Right atrium auricular region (tissue), 2 donors: ENCODE measurements at regions not wholly inside any gene's neighbourhood (a gene's known extent, or its start where the extent isn't known, plus 50 kb on each side); places are given as distances from the start of the nearest gene placed in this dataset.
"Not testable (repeated sequence)": the region's sequence is repeated elsewhere in the genome, so short reads cannot be mapped to it uniquely, and the experiment has no call there.

Source experiments
- DNase-seq: peaks from one replicate; pipeline ENCODE4 v3.0.0-alpha.2; 2019; ENCODE audit warnings: low spot score
- H3K27ac ChIP-seq, 2 donors: fragments of 200-600 bp; sonication (generic); 1 replicate in 1 of 2; 2 replicates in 1 of 2; pipeline ENCODE4 v1.5.1; 2016 to 2019
- H3K27me3 ChIP-seq, 2 donors: fragments of 200-600 bp; sonication (generic); one replicate each; pipeline versions ENCODE4 v1.5.1 to v1.6.0; 2017 to 2019
- H3K36me3 ChIP-seq: fragments of 200-600 bp; sonication (generic); one replicate; pipeline ENCODE4 v1.5.1; 2016
- H3K4me1 ChIP-seq, 2 donors: fragments of 200-600 bp; sonication (generic); one replicate each; pipeline versions ENCODE4 v1.5.1 to v1.6.0; 2017 to 2019
- H3K4me3 ChIP-seq, 2 donors: fragments of 200-600 bp; sonication (generic); 1 replicate in 1 of 2; 2 replicates in 1 of 2; pipeline ENCODE4 v1.5.1; 2017 to 2019; ENCODE audit warnings: mild to moderate bottlenecking in 1 of 2, moderate library complexity in 1 of 2
- H3K9me3 ChIP-seq, 2 donors: fragments of 200-600 bp; sonication (generic); one replicate each; pipeline ENCODE4 v1.5.1; 2019
- CTCF ChIP-seq, 2 donors: fragments of 200-600 bp; sonication (generic); IDR thresholded peaks; one replicate each; pipeline ENCODE4 v1.5.1; 2019; ENCODE audit warnings: antibody characterized with exemption in 2 of 2

DNA sequence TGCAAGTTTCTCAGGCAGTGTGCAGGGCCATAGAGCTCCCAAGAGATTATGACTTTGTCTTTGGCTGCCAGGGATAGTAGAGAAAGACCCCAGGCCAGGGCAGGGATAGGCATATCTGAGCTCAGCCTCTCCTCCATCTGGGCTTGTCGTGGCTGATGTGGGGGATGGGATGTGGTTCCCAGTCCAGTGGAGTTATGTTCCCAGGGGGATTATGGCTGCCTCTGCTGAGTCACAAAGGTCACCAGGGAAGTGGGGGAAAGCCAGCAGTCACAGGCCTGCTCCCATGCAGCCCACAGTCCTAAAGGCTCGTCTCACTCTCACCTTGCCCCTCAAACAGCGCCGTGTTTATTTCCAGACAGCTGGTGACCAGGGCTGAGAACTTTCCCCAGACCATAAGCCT lies 354.9 kb downstream of the SI start:
- H3K27ac ChIP-seq = no peak overlapping the region
- H3K9me3 ChIP-seq = no peaks in the 10 kb centered on the region
- TF ChIP-seq CTCF (IDR thresholded peaks at IDR 0.05) = no peak
- no peak overlapping the region for H3K4me3 ChIP-seq
- no peak for DNase-seq
- H3K4me1 ChIP-seq = no peaks in the 10 kb centered on the region
- no peaks in the 10 kb centered on the region for H3K36me3 ChIP-seq
- H3K27me3 ChIP-seq = no peaks in the 10 kb centered on the region

- DNase-seq, H3K9me3 ChIP-seq, H3K27me3 ChIP-seq, H3K27ac ChIP-seq, H3K4me3 ChIP-seq, H3K4me1 ChIP-seq, H3K36me3 ChIP-seq: not testable (repeated sequence)
Observed at GRCh38 chr3:164702808-164703207, 375.5 kb downstream of the SI start.

GRCh38 chr3:164687902-164688301 lies 390.4 kb downstream of the SI start:
- H3K9me3 ChIP-seq = no peaks in the 10 kb centered on the region
- no peak for DNase-seq
- no peak overlapping the region for H3K27ac ChIP-seq
- no peak overlapping the region for H3K4me3 ChIP-seq
- no peaks in the 10 kb centered on the region for H3K4me1 ChIP-seq
- no peak for TF ChIP-seq CTCF (IDR thresholded peaks at IDR 0.05)
- H3K27me3 ChIP-seq = no peaks in the 10 kb centered on the region
- H3K36me3 ChIP-seq = no peaks in the 10 kb centered on the region

DNA sequence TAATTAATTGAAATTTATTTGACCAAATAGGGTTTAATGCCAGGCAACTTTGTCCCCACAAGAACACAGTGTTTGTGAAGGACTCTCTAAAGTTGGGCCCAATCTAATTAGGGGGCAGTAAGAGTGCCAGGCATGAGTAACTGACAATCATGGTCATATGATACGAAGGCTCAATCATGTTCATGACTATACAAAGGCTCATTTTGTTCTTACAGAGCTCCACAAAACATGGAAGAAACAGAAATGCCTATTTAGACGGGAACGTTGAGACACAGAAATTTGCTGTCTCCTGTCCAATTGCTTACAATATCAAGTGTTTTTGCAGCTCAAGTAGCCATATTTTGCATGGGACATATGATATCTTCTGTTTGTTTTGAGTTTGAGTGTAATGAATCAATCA lies 391.1 kb downstream of the SI start:
- H3K27me3 ChIP-seq = no peaks in the 10 kb centered on the region
- H3K4me3 ChIP-seq = no peak overlapping the region
- H3K36me3 ChIP-seq = no peaks in the 10 kb centered on the region
- no peaks in the 10 kb centered on the region for H3K4me1 ChIP-seq
- no peak for TF ChIP-seq CTCF (IDR thresholded peaks at IDR 0.05)
- no peaks in the 10 kb centered on the region for H3K9me3 ChIP-seq
- no peak overlapping the region for H3K27ac ChIP-seq
- DNase-seq = no peak

GRCh38 chr3:164683489-164683888 lies 394.8 kb downstream of the SI start:
- Histone ChIP-seq H3K9me3 (no peaks in the 10 kb centered on the region), H3K27ac (no peak overlapping the region), H3K4me3 (no peak overlapping the region), H3K27me3 (no peaks in the 10 kb centered on the region), H3K4me1 (no peaks in the 10 kb centered on the region), H3K36me3 (no peaks in the 10 kb centered on the region)
- TF ChIP-seq CTCF (IDR thresholded peaks at IDR 0.05) = no peak
- DNase-seq = no peak

DNA sequence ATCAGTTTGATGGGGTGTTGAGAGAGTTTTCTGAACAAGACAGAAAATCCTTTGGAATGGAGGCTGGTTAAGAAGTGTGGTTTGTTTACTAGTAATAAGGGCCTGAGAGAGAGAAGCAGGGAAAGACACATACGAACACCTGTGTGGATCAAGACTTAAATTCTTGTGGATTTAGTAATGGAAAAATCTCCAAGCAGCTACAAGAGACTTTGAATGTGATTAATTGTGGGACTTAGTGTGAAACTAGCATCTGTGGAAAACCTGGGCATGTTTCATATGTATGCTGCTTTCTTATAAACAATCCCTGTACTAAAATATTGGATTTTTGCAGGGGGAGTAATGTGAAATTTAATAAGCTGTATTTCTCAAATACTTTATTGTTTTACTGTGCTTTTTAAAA lies 399.1 kb downstream of the SI start:
- H3K9me3 ChIP-seq = no peaks in the 10 kb centered on the region
- H3K36me3 ChIP-seq = no peaks in the 10 kb centered on the region
- H3K27ac ChIP-seq = no peak overlapping the region
- no peak overlapping the region for H3K4me3 ChIP-seq
- no peak for DNase-seq
- no peaks in the 10 kb centered on the region for H3K27me3 ChIP-seq
- TF ChIP-seq CTCF (IDR thresholded peaks at IDR 0.05) = no peak
- H3K4me1 ChIP-seq = no peaks in the 10 kb centered on the region
